ENCODE measurements at regions not wholly inside any gene's neighbourhood (a gene's known extent, or its start where the extent isn't known, plus 50 kb on each side); places are given as distances from the start of the nearest gene placed in this dataset.
A peak's percentile ranks its signal among the peaks of the same experiment; 100 is the strongest.

- Histone ChIP-seq H3K4me2 (ENCODE audit: insufficient read depth, low read length) (no peak overlapping the region), H3K9me1 (ENCODE audit: control insufficient read depth, insufficient read depth, low read length) (no peaks in the 10 kb centered on the region), H3K27me3 (ENCODE audit: control insufficient read depth in 2 of 2, insufficient read depth in 2 of 2, low read length in 2 of 2) (no peaks in the 10 kb centered on the region), H3K4me1 (replicated peaks in 1 of 2; ENCODE audit: control insufficient read depth in 2 of 2, insufficient read depth in 2 of 2, low read length in 2 of 2) (no peaks in the 10 kb centered on the region), H4K20me1 (replicated peaks; ENCODE audit: control insufficient read depth, insufficient read depth, low read length) (no peaks in the 10 kb centered on the region), H2AFZ (ENCODE audit: low read depth, low read length) (no peak overlapping the region), H3K27ac (ENCODE audit: extremely low read depth, low read depth, low read length) (no peak overlapping the region), H3K36me3 (ENCODE audit: control insufficient read depth, insufficient read depth, low read length) (no peaks in the 10 kb centered on the region), H3K79me2 (ENCODE audit: control insufficient read depth, insufficient read depth, low read length) (no peaks in the 10 kb centered on the region), H3K9me3 (replicated peaks; ENCODE audit: control insufficient read depth, insufficient read depth, low read depth, low read length) (no peaks in the 10 kb centered on the region), H3K4me3 (no peak overlapping the region), H3K9ac (ENCODE audit: insufficient read depth in 1 of 2, low read depth in 2 of 2, low read length in 2 of 2) (no peak overlapping the region)
- WGBS (ENCODE audit: insufficient coverage, low coverage, missing lambda C conversion rate): 3% methylated on average over 4 of the region's 4 CpGs
- intact Hi-C loops (cut with micrococcal nuclease): no loop called here
- no TSS peak for BruUV-seq (replicated peaks)
- no peak for TF ChIP-seq YBX1 (IDR thresholded peaks at IDR 0.05)
- TF ChIP-seq CHCHD3 (CRISPR knock-in tag; IDR thresholded peaks at IDR 0.05): no peak
- TF ChIP-seq, protein P1, sequence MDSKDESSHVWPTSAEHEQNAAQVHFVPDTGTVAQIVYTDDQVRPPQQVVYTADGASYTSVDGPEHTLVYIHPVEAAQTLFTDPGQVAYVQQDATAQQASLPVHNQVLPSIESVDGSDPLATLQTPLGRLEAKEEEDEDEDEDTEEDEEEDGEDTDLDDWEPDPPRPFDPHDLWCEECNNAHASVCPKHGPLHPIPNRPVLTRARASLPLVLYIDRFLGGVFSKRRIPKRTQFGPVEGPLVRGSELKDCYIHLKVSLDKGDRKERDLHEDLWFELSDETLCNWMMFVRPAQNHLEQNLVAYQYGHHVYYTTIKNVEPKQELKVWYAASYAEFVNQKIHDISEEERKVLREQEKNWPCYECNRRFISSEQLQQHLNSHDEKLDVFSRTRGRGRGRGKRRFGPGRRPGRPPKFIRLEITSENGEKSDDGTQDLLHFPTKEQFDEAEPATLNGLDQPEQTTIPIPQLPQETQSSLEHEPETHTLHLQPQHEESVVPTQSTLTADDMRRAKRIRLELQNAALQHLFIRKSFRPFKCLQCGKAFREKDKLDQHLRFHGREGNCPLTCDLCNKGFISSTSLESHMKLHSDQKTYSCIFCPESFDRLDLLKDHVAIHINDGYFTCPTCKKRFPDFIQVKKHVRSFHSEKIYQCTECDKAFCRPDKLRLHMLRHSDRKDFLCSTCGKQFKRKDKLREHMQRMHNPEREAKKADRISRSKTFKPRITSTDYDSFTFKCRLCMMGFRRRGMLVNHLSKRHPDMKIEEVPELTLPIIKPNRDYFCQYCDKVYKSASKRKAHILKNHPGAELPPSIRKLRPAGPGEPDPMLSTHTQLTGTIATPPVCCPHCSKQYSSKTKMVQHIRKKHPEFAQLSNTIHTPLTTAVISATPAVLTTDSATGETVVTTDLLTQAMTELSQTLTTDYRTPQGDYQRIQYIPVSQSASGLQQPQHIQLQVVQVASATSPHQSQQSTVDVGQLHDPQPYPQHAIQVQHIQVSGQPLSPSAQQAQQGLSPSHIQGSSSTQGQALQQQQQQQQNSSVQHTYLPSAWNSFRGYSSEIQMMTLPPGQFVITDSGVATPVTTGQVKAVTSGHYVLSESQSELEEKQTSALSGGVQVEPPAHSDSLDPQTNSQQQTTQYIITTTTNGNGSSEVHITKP (IDR thresholded peaks at IDR 0.05; ENCODE audit: partially characterized antibody): no peak
- no peak for TF ChIP-seq ZNF184 (CRISPR knock-in tag; IDR thresholded peaks at IDR 0.05)
- no peak for TF ChIP-seq CBX8 (IDR thresholded peaks at IDR 0.05; ENCODE audit: borderline replicate concordance, extremely low read depth, low read depth, low read length, poor library complexity, severe bottlenecking)
- no peak for TF ChIP-seq PPARD (CRISPR knock-in tag; IDR thresholded peaks at IDR 0.05)
- TF ChIP-seq RFX1 (IDR thresholded peaks at IDR 0.05): peak; percentile 49
- TF ChIP-seq RAD21 (CRISPR knock-in tag; conservative IDR thresholded peaks at IDR 0.05 in 1 of 2, IDR thresholded peaks at IDR 0.05 in 1 of 2): no peak
- TF ChIP-seq POU5F1 (IDR thresholded peaks at IDR 0.05; ENCODE audit: borderline replicate concordance, low read depth, low read length, partially characterized antibody): no peak
- DNase-seq (ENCODE audit: extremely low read depth in 1 of 4, low spot score in 3 of 4) (no peak), ATAC-seq (no peak), FAIRE-seq (no peak)
- in situ Hi-C loops (cut with MboI): no loop called here
- ChIA-PET POLR2A (interaction anchor here (1.8 kb wide), 1 partner anchor 9 kb away, joined by 4 read pairs; no protein-coding TSS in a partner anchor), CTCF (ENCODE audit: low intra/inter-chr PET ratio) (no interaction called here)
These were observed 131.2 kb upstream of the HMHB1 start for GRCh38 chr5:143680672-143681259.

Measured in K562 (cell line).